HG02870 (cell line): ENCODE measurements at regions not wholly inside any gene's neighbourhood (a gene's known extent, or its start where the extent isn't known, plus 50 kb on each side); places are given as distances from the start of the nearest gene placed in this dataset.
A peak's percentile ranks its signal among the peaks of the same experiment; 100 is the strongest.
"Not testable (repeated sequence)": the region's sequence is repeated elsewhere in the genome, so short reads cannot be mapped to it uniquely, and the experiment has no call there.

Experiments
- ATAC-seq: cut with Tn5 transposase; IDR thresholded peaks from one replicate; pipeline ENCODE4 v1.9.1; 2021; ENCODE audit warnings: mild to moderate bottlenecking, moderate library complexity; ENCODE audit not compliant: unreplicated experiment

- no peak for ATAC-seq
Observed at GRCh38 chr10:44278837-44279324, 106.0 kb downstream of the CXCL12 start.

- ATAC-seq, result not testable (repeated sequence)
Observed at GRCh38 chr10:44268435-44268948, 116.4 kb downstream of the CXCL12 start.

- ATAC-seq, result no peak
Observed at GRCh38 chr10:44267007-44267406, 117.9 kb downstream of the CXCL12 start.

- no peak for ATAC-seq
Observed at GRCh38 chr10:44264244-44264643, 120.7 kb downstream of the CXCL12 start.

- no peak for ATAC-seq
Observed at GRCh38 chr10:44263771-44264170, 121.1 kb downstream of the CXCL12 start.

- no peak for ATAC-seq
Observed at GRCh38 chr10:44262551-44263251, 122.2 kb downstream of the CXCL12 start.

GRCh38 chr10:44261710-44262455, 123.0 kb downstream of the CXCL12 start:
- peak; percentile 36 for ATAC-seq

GRCh38 chr10:44261296-44261695, 123.6 kb downstream of the CXCL12 start:
- ATAC-seq, result no peak

- no peak for ATAC-seq
Observed at GRCh38 chr10:44260286-44260928, 124.5 kb downstream of the CXCL12 start.

GRCh38 chr10:44259090-44259874, 125.6 kb downstream of the CXCL12 start:
- ATAC-seq, result no peak

- ATAC-seq, result no peak
Observed at GRCh38 chr10:44258460-44259089, 126.3 kb downstream of the CXCL12 start.

GRCh38 chr10:44258019-44258418, 126.9 kb downstream of the CXCL12 start:
- no peak for ATAC-seq

- ATAC-seq, result no peak
Observed at GRCh38 chr10:44253769-44254462, 131.0 kb downstream of the CXCL12 start.

GRCh38 chr10:44252631-44253030, 132.3 kb downstream of the CXCL12 start:
- not testable (repeated sequence) for ATAC-seq

- ATAC-seq, result not testable (repeated sequence)
Observed at GRCh38 chr10:44249933-44250332, 135.0 kb downstream of the CXCL12 start.

- no peak for ATAC-seq
Observed at GRCh38 chr10:44249490-44249889, 135.4 kb downstream of the CXCL12 start.

GRCh38 chr10:44246700-44247099, 138.2 kb downstream of the CXCL12 start:
- not testable (repeated sequence) for ATAC-seq

GRCh38 chr10:44246287-44246686, 138.6 kb downstream of the CXCL12 start:
- ATAC-seq, result not testable (repeated sequence)

- ATAC-seq, result no peak
Observed at GRCh38 chr10:44245601-44245938, 139.3 kb downstream of the CXCL12 start.
